DMS53 (cell line): ENCODE measurements at regions not wholly inside any gene's neighbourhood (a gene's known extent, or its start where the extent isn't known, plus 50 kb on each side); places are given as distances from the start of the nearest gene placed in this dataset.
A peak's percentile ranks its signal among the peaks of the same experiment; 100 is the strongest.

Source experiments
- DNase-seq: peaks from one replicate; lab custom pipeline; 2025; lab: John Stamatoyannopoulos, UW

DNA sequence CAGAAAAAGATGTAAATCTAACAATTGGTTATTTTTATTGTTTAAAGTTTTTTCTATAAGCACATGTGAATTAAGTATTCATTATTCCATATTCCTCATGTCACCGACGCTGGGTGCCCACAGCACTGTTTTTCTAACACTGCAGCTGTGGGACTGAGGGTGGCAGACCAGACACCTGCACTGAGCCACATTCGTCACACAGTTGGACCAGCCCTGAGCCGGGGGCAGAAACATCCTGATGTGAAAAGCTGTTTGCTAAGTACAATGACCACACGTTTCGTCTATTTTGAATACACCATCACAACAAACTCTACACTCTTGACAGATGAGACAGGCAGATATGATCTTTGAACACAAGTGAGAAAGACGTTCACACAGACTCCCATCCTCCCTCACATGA lies 749.5 kb downstream of the KCNJ18 start:
- no peak for DNase-seq

DNA sequence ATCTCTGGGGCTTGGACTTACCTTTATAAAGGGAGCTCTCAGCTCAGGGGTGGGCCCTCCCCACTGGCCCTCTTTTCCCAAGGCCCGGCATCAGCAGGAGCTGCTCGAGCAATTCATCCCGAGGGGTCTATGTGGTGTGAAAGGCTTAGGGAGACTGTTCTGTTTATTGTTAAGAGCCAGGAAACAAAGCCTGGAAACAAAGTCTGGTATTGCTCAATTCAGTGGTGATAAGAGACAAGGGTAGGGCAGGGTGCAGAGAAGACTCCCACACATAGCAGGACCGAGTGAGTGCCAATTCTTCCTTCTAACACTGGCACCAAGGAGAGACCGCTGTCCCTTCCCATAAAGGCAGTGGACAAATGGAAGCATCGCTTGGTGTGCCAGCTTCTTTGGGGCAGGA lies 750.7 kb downstream of the KCNJ18 start:
- no peak for DNase-seq

- DNase-seq, result no peak
These were observed 760.9 kb downstream of the KCNJ18 start for GRCh38 chr17:22453181-22453580.

DNA sequence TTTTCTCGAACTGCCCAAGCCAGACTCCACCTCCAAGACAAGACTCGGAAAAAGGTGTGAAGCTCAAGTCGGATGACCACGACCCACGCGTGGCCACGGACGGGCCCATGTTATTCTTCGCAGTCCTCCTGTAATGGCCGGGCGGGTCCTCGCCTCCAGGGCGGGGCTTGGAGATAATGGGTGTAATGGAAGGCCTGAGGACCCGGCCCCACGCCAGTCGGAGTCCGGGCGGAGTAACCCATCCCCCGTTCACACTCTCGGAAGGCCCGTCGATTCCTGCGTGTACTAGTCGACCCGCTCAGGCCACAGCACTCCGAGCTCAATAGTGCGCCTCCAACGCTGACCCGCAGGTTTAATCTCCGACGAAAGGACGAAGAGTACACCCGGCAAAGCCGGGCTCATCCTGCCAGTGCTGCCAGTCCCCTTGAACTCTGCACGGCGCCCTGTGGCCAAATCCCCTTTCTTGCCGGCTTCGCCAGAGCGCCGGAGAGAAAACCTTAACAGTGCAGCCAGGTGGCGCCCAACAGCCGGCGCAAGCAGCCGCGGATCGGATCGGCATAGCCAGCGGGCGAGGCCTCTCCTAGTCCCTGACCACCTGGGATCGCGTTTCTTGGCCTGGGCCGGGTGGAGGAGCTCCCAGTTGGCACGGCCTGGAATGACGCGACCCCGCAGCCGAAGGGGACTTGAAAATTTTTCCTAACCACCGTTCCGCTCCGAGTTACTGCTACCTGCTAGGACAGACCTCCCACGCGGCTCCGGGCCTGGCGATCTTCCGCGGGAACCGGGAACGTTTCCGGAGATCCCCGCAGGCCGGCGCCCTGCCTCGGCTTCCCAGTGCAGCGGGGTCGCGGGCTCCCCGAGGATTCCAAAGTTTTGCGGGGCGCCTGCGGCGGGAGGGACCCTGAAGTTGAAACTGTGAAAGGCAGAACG lies 762.0 kb downstream of the KCNJ18 start:
- DNase-seq, result peak; percentile 12

DNA sequence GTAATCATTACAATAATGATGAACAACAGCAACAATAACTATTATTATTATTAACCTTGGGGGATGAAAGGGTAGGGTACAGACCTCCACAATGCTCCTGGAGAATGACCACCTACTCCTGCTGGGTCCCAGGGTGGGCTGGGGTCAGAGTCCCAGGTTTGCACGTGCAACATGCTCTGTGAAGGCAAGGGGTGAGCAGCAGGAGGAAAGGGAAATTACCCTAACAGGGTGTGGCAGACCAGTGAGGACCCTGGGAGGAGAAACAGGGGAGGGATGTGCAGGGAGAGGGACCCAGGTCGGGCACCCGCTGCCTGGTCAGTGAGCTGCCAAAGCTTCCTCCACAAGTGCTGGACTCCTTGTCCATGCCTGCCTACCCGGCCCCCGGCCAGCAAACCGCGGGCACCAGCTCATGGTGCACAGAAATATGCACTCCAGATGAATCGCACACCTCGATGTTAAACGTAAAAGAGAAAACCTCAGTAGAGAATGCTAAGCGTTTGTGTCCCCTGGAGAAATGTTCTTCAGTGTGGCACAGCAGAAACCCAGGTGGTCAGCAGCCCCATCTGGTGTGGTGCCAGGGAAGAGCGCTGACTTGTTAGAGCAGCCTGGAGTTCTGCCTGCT lies 767.1 kb downstream of the KCNJ18 start:
- DNase-seq, result no peak

GRCh38 chr17:22459953-22460350 lies 767.6 kb downstream of the KCNJ18 start:
- DNase-seq, result no peak

DNA sequence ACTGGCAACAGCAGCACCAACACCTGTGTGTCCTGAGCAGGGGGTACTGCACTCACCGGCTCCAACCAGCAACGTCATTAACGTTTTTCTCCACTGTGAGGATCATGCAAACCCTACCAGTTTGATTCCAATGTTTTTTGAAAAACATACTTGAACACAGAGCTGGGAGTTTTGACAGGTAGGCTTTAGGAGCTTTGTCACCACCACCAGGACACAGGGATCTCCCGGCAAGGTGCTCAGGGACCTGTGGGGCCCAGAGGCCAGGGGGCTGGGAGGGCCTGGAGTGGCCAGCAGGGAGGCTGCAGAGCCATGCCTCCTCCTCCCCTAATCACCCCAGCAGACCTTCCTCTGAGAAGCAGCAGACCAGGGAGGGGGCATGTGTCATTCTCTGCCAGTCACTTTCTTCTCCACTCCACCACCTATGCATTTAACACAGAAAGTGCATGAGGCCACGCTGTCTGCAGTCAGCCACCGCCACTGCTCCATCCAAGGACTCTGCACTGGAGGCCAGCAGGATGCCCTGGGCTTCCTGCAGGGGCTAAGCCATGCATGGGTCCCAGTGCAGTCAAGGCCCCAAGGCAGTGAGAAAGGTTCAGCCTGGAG lies 768.2 kb downstream of the KCNJ18 start:
- DNase-seq, result no peak

GRCh38 chr17:22461460-22462145 lies 769.3 kb downstream of the KCNJ18 start:
- no peak for DNase-seq

GRCh38 chr17:22462461-22462860 lies 770.1 kb downstream of the KCNJ18 start:
- DNase-seq, result no peak

GRCh38 chr17:22463110-22463850 lies 771.0 kb downstream of the KCNJ18 start:
- DNase-seq, result peak; percentile 4

GRCh38 chr17:22464041-22464440 lies 771.7 kb downstream of the KCNJ18 start:
- DNase-seq, result no peak

DNA sequence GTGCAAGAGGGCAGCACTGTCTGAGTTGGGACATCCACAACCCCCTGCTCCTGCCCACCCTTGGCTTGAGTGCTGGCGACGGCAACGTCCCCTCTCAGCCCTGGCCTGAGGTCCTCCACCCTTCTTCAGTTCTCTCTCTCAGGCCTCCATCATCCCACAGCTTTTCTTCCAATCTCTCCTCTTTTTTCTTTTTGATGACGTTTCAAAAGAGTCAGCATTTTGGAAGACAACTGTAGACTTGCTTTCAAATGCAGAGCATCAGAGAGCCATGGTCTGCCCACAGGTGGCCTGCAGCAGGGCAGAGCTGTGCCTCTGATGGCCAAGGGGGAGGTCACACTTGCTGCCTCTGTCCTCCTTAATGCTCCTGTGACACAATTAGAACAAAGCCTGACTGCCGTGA lies 775.4 kb downstream of the KCNJ18 start:
- no peak for DNase-seq

GRCh38 chr17:22469101-22469880 lies 777.0 kb downstream of the KCNJ18 start:
- DNase-seq, result no peak

DNA sequence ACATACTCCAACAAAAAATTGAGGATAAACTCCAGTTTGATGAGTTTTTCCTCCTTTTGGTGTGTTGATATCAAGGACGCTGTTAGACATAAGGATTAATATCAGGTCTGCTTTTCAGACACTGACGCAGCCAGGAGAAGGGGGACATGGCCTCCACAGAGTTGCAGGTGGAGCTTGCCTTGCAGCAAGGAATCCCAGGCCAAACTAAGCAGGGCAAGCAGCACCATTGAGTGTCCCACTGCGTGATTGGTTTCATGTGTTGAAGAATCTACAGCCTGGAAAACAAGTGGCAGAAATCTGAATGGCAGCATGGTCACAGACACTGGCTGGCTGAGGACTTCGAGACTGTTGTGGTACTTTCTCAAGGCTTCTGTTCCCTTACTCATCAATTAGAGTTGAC lies 777.6 kb downstream of the KCNJ18 start:
- no peak for DNase-seq

DNA sequence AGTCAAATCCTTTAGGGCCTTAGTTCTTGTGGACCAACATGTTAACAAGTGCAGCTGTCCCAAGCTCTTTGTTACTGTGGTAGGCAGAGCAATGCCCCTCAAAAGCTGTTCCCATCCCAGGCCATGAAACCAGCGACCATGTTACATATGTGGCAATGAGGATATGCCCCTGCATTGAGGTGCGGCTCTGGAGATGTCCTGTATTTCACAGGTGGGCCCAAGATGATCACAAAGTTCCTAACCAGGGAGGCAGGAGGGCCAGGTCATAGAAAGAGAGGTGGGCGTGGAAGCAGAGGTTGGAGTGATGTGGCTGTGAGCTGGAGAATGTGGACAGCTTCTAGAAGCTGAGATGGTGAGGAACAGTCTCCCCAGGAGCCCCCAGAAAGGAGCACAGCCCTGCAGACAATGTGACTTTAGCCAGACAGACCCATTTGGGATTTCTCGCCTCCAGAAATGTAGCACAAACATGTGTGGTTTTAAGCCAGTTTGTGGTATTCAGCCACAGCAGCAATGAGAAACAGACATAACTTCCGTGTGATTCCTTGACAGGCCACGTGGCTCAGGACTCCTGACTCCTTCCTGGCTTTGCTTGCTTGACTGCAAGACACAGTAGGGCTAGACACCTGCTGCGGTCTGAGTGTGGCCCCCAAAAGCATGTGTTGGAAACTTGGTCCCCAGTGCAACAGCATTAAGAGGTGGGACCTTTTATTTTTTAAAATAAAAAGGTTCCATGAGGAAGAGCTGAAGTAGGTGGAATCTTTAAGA lies 778.3 kb downstream of the KCNJ18 start:
- no peak for DNase-seq

DNA sequence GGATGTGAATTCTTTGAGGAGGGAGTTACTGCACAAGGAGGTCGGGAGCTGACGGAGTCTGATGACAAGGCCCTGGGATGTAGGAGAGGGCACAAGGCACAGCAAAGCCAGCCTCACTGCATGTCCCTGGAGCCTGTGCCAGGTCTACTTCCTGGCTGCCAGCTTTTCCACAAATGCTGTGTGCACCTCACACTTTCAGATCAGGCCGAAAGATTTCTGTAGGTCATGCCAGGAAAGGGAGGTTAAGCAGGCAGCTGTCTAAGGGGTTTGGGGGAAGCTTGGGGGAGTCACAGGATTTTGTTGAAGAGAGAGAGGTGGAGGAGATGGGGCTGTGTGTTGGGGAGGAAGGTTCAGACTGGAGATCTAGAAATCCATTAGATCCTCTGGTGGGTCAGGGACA lies 792.5 kb downstream of the KCNJ18 start:
- no peak for DNase-seq

GRCh38 chr17:22490399-22490798 lies 798.1 kb downstream of the KCNJ18 start:
- DNase-seq, result no peak

GRCh38 chr17:22492331-22492730 lies 800.0 kb downstream of the KCNJ18 start:
- no peak for DNase-seq

GRCh38 chr17:22496450-22496849 lies 804.1 kb downstream of the KCNJ18 start:
- no peak for DNase-seq

DNA sequence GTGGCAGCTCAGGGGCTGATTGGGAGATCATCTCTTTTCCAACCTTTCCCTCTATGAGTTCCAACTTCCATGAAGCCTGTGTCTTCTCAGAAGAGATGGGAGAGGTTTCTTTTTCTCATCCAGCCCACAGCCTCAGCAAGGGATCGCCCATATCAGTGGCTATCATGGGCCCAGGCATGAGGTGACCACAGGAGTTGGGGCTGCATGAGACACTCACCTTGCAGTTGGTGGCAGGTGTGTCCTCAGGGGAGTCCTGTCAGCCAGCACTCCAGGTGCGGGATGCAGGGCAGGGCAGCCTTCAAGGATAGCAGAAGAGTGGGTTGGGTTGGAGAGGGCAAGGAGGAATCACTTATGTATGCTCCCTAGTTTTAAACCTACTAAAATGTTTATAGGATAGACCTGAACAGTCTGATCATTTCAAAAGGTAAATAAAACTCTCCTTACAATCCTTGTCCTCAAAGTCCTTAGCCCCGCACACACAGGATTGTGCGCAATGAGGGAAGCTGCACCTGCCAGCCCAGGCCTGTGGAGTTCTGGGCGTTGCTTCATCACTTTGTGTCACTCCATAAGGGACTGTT lies 811.1 kb downstream of the KCNJ18 start:
- DNase-seq, result no peak
